PC-9 (cell line): ENCODE measurements at regions not wholly inside any gene's neighbourhood (a gene's known extent, or its start where the extent isn't known, plus 50 kb on each side); places are given as distances from the start of the nearest gene placed in this dataset.

ENCODE experiments used
- CTCF ChIP-seq: fragments of 200-600 bp; sonication (generic); conservative IDR thresholded peaks from 2 replicates; pipeline ENCODE4 v1.6.1; 2017; ENCODE audit warnings: mixed run types, antibody characterized with exemption, mild to moderate bottlenecking, moderate library complexity
- EZH2 ChIP-seq: fragments of 200-600 bp; sonication (generic); IDR thresholded peaks from 2 replicates; pipeline ENCODE4 v1.8.0; 2017; ENCODE audit warnings: antibody characterized with exemption, low read depth

GRCh38 chr12:45623221-45623620 lies 106.3 kb upstream of the ARID2 start:
- TF ChIP-seq CTCF (no peak), EZH2 (no peak)
